OCI-LY7 (cell line): ENCODE measurements at regions not wholly inside any gene's neighbourhood (a gene's known extent, or its start where the extent isn't known, plus 50 kb on each side); places are given as distances from the start of the nearest gene placed in this dataset.

Experiments used
- BruUV-seq: library from RNA; stranded (reverse); fragments of 400-500 nt; replicated peaks from 2 replicates; lab custom pipeline; 2021; lab: Mats Ljungman, UMichigan
- CTCF ChIA-PET: fragments of 300-600 bp; sonication (Branson Sonifier 250); formaldehyde crosslinking; loops from one replicate; lab custom pipeline; 2022; ENCODE audit warnings: antibody characterized with exemption; ENCODE audit not compliant: unreplicated experiment; lab: Charles Lee
- POLR2A ChIA-PET: fragments of 300-600 bp; sonication (Branson Sonifier 250); formaldehyde crosslinking; loops from one replicate; lab custom pipeline; 2022; ENCODE audit warnings: antibody characterized with exemption; lab: Charles Lee
- DNase-seq: peaks from one replicate; pipeline ENCODE4 v3.0.0-alpha.2; 2015; ENCODE audit warnings: low spot score
- H2AFZ ChIP-seq: fragments of 200-600 bp; sonication (generic), shearing (Covaris generic); 2 replicates; pipeline ENCODE4 v1.6.1; 2014; ENCODE audit warnings: mild to moderate bottlenecking, antibody characterized with exemption, low read length, moderate library complexity
- H3K27ac ChIP-seq: fragments of 200-600 bp; sonication (generic); 2 replicates; pipeline ENCODE4 v1.5.1; 2014; ENCODE audit warnings: mixed run types, low read depth, mild to moderate bottlenecking, moderate library complexity, low read length, inconsistent platforms; ENCODE audit not compliant: poor library complexity, severe bottlenecking
- H3K36me3 ChIP-seq: fragments of 200-600 bp; sonication (generic); 2 replicates; pipeline ENCODE4 v1.6.1; 2014; ENCODE audit warnings: mild to moderate bottlenecking, antibody characterized with exemption, low read length, moderate library complexity, mixed read lengths; ENCODE audit not compliant: insufficient read depth
- H3K4me1 ChIP-seq: fragments of 200-600 bp; sonication (generic); 2 replicates; pipeline ENCODE4 v1.5.1; 2014; ENCODE audit warnings: mild to moderate bottlenecking, low read length; ENCODE audit not compliant: insufficient read depth, poor library complexity, severe bottlenecking
- H3K4me2 ChIP-seq: fragments of 200-600 bp; sonication (generic); 2 replicates; pipeline ENCODE4 v1.6.1; 2014; ENCODE audit warnings: mild to moderate bottlenecking, low read length
- H3K4me3 ChIP-seq: fragments of 200-600 bp; sonication (generic); 2 replicates; pipeline ENCODE4 v1.5.1; 2014; ENCODE audit warnings: mild to moderate bottlenecking, low read depth, low read length; ENCODE audit not compliant: poor library complexity, severe bottlenecking
- H3K79me2 ChIP-seq: fragments of 200-600 bp; sonication (generic); 2 replicates; pipeline ENCODE4 v1.6.1; 2016; ENCODE audit warnings: low read depth, mild to moderate bottlenecking, low read length, moderate library complexity, mixed read lengths; ENCODE audit not compliant: insufficient read depth
- H3K9me2 ChIP-seq: fragments of 200-600 bp; sonication (generic); 2 replicates; pipeline ENCODE4 v1.6.1; 2016; ENCODE audit warnings: mild to moderate bottlenecking, low read length, mixed read lengths; ENCODE audit not compliant: insufficient read depth
- H3K9me3 ChIP-seq: fragments of 200-600 bp; sonication (generic); 2 replicates; pipeline ENCODE4 v1.6.1; 2014; ENCODE audit warnings: mild to moderate bottlenecking, mixed run types, low read length, mixed read lengths
- H4K20me1 ChIP-seq: fragments of 200-600 bp; sonication (generic); 2 replicates; pipeline ENCODE4 v1.6.1; 2014; ENCODE audit warnings: mild to moderate bottlenecking, antibody characterized with exemption, low read length, moderate library complexity, mixed read lengths; ENCODE audit not compliant: insufficient read depth
- CTCF ChIP-seq: fragments of 200-600 bp; sonication (generic); conservative IDR thresholded peaks from 2 replicates; pipeline ENCODE4 v1.5.1; 2014; ENCODE audit warnings: mild to moderate bottlenecking, antibody characterized with exemption, low read length, moderate library complexity, mixed read lengths
- EZH2phosphoT487 ChIP-seq: fragments of 200-600 bp; sonication (generic); IDR thresholded peaks from 2 replicates; pipeline ENCODE4 v1.6.1; 2018; ENCODE audit warnings: low read depth, borderline replicate concordance, mild to moderate bottlenecking, mixed run types, antibody characterized with exemption, low read length, moderate library complexity, mixed read lengths
- intact Hi-C: fragments of 100-400 bp; cut with micrococcal nuclease; formaldehyde crosslinking; loops from one replicate; pipeline ENCODE4 v1.10.0; 2022; ENCODE audit not compliant: unreplicated experiment

GRCh38 chr2:57479981-57480380 lies 566.6 kb upstream of the VRK2 start:
- H3K27ac ChIP-seq, result no peak overlapping the region
- no peaks in the 10 kb centered on the region for H3K4me1 ChIP-seq
- H3K79me2 ChIP-seq, result no peaks in the 10 kb centered on the region
- no peak overlapping the region for H2AFZ ChIP-seq
- POLR2A ChIA-PET, result no interaction called here
- no peaks in the 10 kb centered on the region for H3K9me3 ChIP-seq
- CTCF ChIA-PET, result no interaction called here
- no peak overlapping the region for H3K4me2 ChIP-seq
- TF ChIP-seq EZH2phosphoT487 (no peak), CTCF (no peak)
- H3K36me3 ChIP-seq, result no peaks in the 10 kb centered on the region
- no TSS peak for BruUV-seq
- no peak overlapping the region for H3K4me3 ChIP-seq
- DNase-seq, result no peak
- no peaks in the 10 kb centered on the region for H3K9me2 ChIP-seq
- H4K20me1 ChIP-seq, result no peaks in the 10 kb centered on the region
- intact Hi-C loops, result no loop called here

GRCh38 chr2:57488061-57488460 lies 558.5 kb upstream of the VRK2 start:
- no TSS peak for BruUV-seq
- intact Hi-C loops, result no loop called here
- Histone ChIP-seq H3K4me2 (no peak overlapping the region), H3K9me2 (no peaks in the 10 kb centered on the region), H3K4me3 (no peak overlapping the region), H3K27ac (no peak overlapping the region), H2AFZ (no peak overlapping the region), H3K4me1 (no peaks in the 10 kb centered on the region), H3K9me3 (no peaks in the 10 kb centered on the region), H4K20me1 (no peaks in the 10 kb centered on the region), H3K36me3 (no peaks in the 10 kb centered on the region), H3K79me2 (no peaks in the 10 kb centered on the region)
- no peak for DNase-seq
- TF ChIP-seq EZH2phosphoT487 (no peak), CTCF (no peak)
- ChIA-PET POLR2A (interaction anchor here (0.6 kb wide), 1 partner anchor 322 kb away, joined by 5 read pairs; no protein-coding TSS in a partner anchor), CTCF (no interaction called here)

- ChIA-PET CTCF (no interaction called here), POLR2A (no interaction called here)
- Histone ChIP-seq H3K4me3 (no peak overlapping the region), H3K9me2 (no peaks in the 10 kb centered on the region), H3K9me3 (no peaks in the 10 kb centered on the region), H4K20me1 (no peaks in the 10 kb centered on the region), H3K36me3 (no peaks in the 10 kb centered on the region), H2AFZ (no peak overlapping the region), H3K79me2 (no peaks in the 10 kb centered on the region), H3K27ac (no peak overlapping the region), H3K4me1 (no peaks in the 10 kb centered on the region), H3K4me2 (no peak overlapping the region)
- DNase-seq, result no peak
- TF ChIP-seq CTCF (no peak), EZH2phosphoT487 (no peak)
- intact Hi-C loops, result no loop called here
- BruUV-seq, result no TSS peak
Observed at GRCh38 chr2:57490741-57491140, 555.9 kb upstream of the VRK2 start.
